OCI-LY1 (cell line): ENCODE measurements at regions not wholly inside any gene's neighbourhood (a gene's known extent, or its start where the extent isn't known, plus 50 kb on each side); places are given as distances from the start of the nearest gene placed in this dataset.

ENCODE experiments used
- H2AFZ ChIP-seq: fragments of 200-600 bp; sonication (generic), shearing (Covaris generic); 2 replicates; pipeline ENCODE4 v1.6.0; 2014; ENCODE audit warnings: antibody characterized with exemption, mild to moderate bottlenecking, low read length
- H3F3A ChIP-seq: fragments of 200-600 bp; sonication (generic), shearing (Covaris generic); 2 replicates; pipeline ENCODE4 v1.6.0; 2014; ENCODE audit warnings: mild to moderate bottlenecking, antibody characterized with exemption, low read length, moderate library complexity; ENCODE audit not compliant: insufficient read depth
- H3K27ac ChIP-seq: fragments of 200-600 bp; sonication (generic); 2 replicates; pipeline ENCODE4 v1.5.1; 2014; ENCODE audit warnings: low read length, mixed run types, mild to moderate bottlenecking, low read depth; ENCODE audit not compliant: poor library complexity, severe bottlenecking
- H3K27me3 ChIP-seq: fragments of 200-600 bp; sonication (generic); 2 replicates; pipeline ENCODE4 v1.6.0; 2014; ENCODE audit warnings: antibody characterized with exemption, mild to moderate bottlenecking, low read length, moderate library complexity; ENCODE audit not compliant: insufficient read depth
- H3K36me3 ChIP-seq: fragments of 200-600 bp; sonication (generic); 2 replicates; pipeline ENCODE4 v1.6.1; 2014; ENCODE audit warnings: mild to moderate bottlenecking, antibody characterized with exemption, low read length, moderate library complexity, mixed read lengths; ENCODE audit not compliant: insufficient read depth
- H3K4me1 ChIP-seq: fragments of 200-600 bp; sonication (generic); 2 replicates; pipeline ENCODE4 v1.5.1; 2014; ENCODE audit warnings: mild to moderate bottlenecking, low read length, moderate library complexity; ENCODE audit not compliant: insufficient read depth, severe bottlenecking
- H3K4me2 ChIP-seq: fragments of 200-600 bp; sonication (generic), shearing (Covaris generic); 2 replicates; pipeline ENCODE4 v1.6.1; 2014; ENCODE audit warnings: low read length
- H3K4me3 ChIP-seq: fragments of 200-600 bp; sonication (generic); 2 replicates; pipeline ENCODE4 v1.5.1; 2014; ENCODE audit warnings: low read length, low read depth, mild to moderate bottlenecking, mixed read lengths; ENCODE audit not compliant: poor library complexity, severe bottlenecking
- H3K79me2 ChIP-seq: fragments of 200-600 bp; shearing (Covaris generic); 2 replicates; pipeline ENCODE4 v1.6.1; 2016; ENCODE audit warnings: mixed run types, low read length, mixed read lengths; ENCODE audit not compliant: insufficient read depth
- H3K9ac ChIP-seq: fragments of 200-600 bp; sonication (generic), shearing (Covaris generic); 2 replicates; pipeline ENCODE4 v1.6.1; 2014; ENCODE audit warnings: mild to moderate bottlenecking, low read length, mixed read lengths
- H3K9me2 ChIP-seq: fragments of 200-600 bp; sonication (generic), shearing (Covaris generic); 2 replicates; pipeline ENCODE4 v1.6.1; 2014; ENCODE audit warnings: low read depth, mild to moderate bottlenecking, low read length, mixed read lengths
- H3K9me3 ChIP-seq: fragments of 200-600 bp; shearing (Covaris generic); 2 replicates; pipeline ENCODE4 v1.6.1; 2014; ENCODE audit warnings: low read length, mixed read lengths
- H4K20me1 ChIP-seq: fragments of 200-600 bp; sonication (generic), shearing (Covaris generic); 2 replicates; pipeline ENCODE4 v1.6.0; 2016; ENCODE audit warnings: mild to moderate bottlenecking, low read length; ENCODE audit not compliant: insufficient read depth
- CTCF ChIP-seq: fragments of 200-600 bp; sonication (generic), shearing (Covaris generic); IDR thresholded peaks from 2 replicates; pipeline ENCODE4 v1.5.1; 2017; ENCODE audit warnings: mild to moderate bottlenecking, antibody characterized with exemption, low read length, moderate library complexity, mixed read lengths
- EZH2 ChIP-seq: fragments of 200-600 bp; sonication (generic), shearing (Covaris generic); IDR thresholded peaks from 2 replicates; pipeline ENCODE4 v1.8.0; 2017; ENCODE audit warnings: borderline replicate concordance, mixed run types, mild to moderate bottlenecking, antibody characterized with exemption, low read length, moderate library complexity, mixed read lengths

DNA sequence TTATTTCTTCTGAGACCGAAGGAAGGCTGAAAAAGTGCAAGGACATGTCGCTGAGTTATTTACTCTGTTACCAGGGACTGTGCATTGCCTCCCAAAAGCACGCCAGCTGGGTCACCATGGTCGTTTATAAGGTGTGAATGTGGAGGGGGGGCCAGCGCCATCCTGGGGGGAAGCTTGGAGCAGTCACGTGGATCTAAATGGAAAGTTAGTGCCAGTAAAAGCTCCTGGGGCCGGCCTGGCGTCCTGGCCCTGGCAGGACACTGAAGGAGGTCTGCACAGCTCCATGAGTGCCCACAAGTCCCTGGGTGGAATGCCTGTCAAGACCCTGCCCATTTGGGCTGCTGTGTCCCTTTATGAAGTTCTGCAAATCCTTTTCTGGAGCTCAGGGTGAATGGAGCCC, 82.6 kb downstream of the C16orf95 start:
- Histone ChIP-seq H3K4me2 (no peak overlapping the region), H3K36me3 (no peaks in the 10 kb centered on the region), H3K4me1 (no peaks in the 10 kb centered on the region), H3K79me2 (no peaks in the 10 kb centered on the region), H3F3A (no peaks in the 10 kb centered on the region), H3K9ac (no peak overlapping the region), H2AFZ (no peak overlapping the region), H3K27me3 (no peaks in the 10 kb centered on the region; the same call in 1 of the 2 replicates), H4K20me1 (no peaks in the 10 kb centered on the region), H3K27ac (no peak overlapping the region), H3K4me3 (no peak overlapping the region), H3K9me3 (no peaks in the 10 kb centered on the region), H3K9me2 (no peaks in the 10 kb centered on the region)
- TF ChIP-seq CTCF (no peak), EZH2 (no peak)

DNA sequence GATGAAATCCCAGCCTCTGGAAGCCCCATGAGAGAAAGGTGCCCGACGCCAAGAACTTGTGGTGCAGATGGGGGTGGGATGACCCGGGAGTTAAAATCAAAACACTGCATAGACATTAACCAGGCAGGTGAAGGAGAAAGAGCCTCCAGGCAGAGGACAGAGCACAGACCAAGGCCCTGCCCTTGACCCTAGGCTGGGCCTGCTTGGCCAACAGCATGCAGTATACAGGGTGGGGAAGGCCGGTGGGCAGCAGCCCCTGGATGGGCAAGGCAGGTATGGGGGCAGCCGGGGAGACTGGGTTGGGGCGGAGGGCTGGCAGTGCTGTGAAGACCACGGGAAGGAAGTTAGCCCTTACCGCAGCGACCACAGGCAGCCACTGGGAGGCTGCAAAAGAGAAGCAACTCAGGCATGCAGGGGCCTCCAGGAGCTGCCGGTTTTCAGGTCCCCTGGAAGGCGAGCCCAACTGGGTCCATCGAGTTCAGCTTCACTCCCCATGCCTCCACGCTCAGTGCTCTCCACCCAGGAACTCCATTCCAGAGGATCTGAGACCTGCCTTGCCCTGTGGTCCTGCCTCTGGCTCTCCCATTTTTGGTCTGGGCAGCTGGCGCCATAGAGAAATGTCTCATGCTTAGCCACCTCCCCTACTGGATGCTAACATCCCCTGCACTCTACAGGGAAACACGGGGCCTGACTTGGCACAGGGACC, 81.2 kb downstream of the C16orf95 start:
- no peak for TF ChIP-seq EZH2
- TF ChIP-seq CTCF = no peak
- Histone ChIP-seq H3K27me3 (no peaks in the 10 kb centered on the region; the same call in 1 of the 2 replicates), H3K27ac (no peak overlapping the region), H3K9me2 (no peaks in the 10 kb centered on the region), H3K79me2 (no peaks in the 10 kb centered on the region), H3K4me2 (no peak overlapping the region), H3F3A (no peaks in the 10 kb centered on the region), H3K36me3 (no peaks in the 10 kb centered on the region), H3K4me3 (no peak overlapping the region), H2AFZ (no peak overlapping the region), H3K9me3 (no peaks in the 10 kb centered on the region), H3K4me1 (no peaks in the 10 kb centered on the region), H3K9ac (no peak overlapping the region), H4K20me1 (no peaks in the 10 kb centered on the region)

- TF ChIP-seq EZH2 (no peak), CTCF (no peak)
- no peaks in the 10 kb centered on the region for H3K79me2 ChIP-seq
- no peak overlapping the region for H3K4me3 ChIP-seq
- no peaks in the 10 kb centered on the region for H3K36me3 ChIP-seq
- H2AFZ ChIP-seq = no peak overlapping the region
- no peak overlapping the region for H3K4me2 ChIP-seq
- no peaks in the 10 kb centered on the region; the same call in 1 of the 2 replicates for H3K27me3 ChIP-seq
- no peaks in the 10 kb centered on the region for H4K20me1 ChIP-seq
- H3K27ac ChIP-seq = no peak overlapping the region
- H3F3A ChIP-seq = no peaks in the 10 kb centered on the region
- H3K9ac ChIP-seq = no peak overlapping the region
- H3K9me2 ChIP-seq = no peaks in the 10 kb centered on the region
- no peaks in the 10 kb centered on the region for H3K4me1 ChIP-seq
- no peaks in the 10 kb centered on the region for H3K9me3 ChIP-seq
These were observed 80.6 kb downstream of the C16orf95 start for GRCh38 chr16:87236516-87237115.
